ENCODE measurements at regions not wholly inside any gene's neighbourhood (a gene's known extent, or its start where the extent isn't known, plus 50 kb on each side); places are given as distances from the start of the nearest gene placed in this dataset.

DNA sequence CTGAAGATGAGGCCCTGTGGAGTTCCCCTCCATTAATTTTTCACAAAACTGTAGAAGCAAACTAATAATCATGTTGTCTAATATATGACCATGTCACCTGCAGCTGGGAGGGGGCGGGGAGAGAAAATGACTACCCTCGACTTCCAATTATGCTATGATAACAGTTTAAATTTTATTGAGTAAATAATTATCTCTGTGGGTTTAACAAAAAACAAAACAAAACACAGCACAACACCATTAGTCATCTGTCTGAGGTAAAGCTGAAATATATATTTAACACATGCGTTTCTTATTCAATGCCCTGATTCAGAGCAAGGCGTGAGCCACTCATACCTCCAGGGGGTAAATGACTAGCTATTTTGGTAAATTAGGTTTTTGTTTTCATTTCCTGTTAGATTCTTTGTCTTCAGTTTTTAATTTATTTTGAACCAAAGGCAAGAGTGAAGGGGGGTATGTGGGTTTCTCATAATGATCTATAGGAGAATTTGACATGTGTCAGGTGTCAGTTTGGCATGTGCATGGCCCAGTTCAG is 77.4 kb upstream of the ZCCHC2 start:
- TF ChIP-seq, protein P1, sequence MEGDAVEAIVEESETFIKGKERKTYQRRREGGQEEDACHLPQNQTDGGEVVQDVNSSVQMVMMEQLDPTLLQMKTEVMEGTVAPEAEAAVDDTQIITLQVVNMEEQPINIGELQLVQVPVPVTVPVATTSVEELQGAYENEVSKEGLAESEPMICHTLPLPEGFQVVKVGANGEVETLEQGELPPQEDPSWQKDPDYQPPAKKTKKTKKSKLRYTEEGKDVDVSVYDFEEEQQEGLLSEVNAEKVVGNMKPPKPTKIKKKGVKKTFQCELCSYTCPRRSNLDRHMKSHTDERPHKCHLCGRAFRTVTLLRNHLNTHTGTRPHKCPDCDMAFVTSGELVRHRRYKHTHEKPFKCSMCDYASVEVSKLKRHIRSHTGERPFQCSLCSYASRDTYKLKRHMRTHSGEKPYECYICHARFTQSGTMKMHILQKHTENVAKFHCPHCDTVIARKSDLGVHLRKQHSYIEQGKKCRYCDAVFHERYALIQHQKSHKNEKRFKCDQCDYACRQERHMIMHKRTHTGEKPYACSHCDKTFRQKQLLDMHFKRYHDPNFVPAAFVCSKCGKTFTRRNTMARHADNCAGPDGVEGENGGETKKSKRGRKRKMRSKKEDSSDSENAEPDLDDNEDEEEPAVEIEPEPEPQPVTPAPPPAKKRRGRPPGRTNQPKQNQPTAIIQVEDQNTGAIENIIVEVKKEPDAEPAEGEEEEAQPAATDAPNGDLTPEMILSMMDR (IDR thresholded peaks at IDR 0.05; ENCODE audit: control extremely low read depth in 1 of 3, insufficient read depth in 1 of 3, low read depth in 1 of 3, low read length in 3 of 3): no peak
- TF ChIP-seq POLR2AphosphoS5 (IDR thresholded peaks at IDR 0.05; ENCODE audit: low read depth, low read length): no peak
- TF ChIP-seq, protein P2, sequence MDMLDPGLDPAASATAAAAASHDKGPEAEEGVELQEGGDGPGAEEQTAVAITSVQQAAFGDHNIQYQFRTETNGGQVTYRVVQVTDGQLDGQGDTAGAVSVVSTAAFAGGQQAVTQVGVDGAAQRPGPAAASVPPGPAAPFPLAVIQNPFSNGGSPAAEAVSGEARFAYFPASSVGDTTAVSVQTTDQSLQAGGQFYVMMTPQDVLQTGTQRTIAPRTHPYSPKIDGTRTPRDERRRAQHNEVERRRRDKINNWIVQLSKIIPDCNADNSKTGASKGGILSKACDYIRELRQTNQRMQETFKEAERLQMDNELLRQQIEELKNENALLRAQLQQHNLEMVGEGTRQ (IDR thresholded peaks at IDR 0.05; ENCODE audit: low read length): no peak
- TF ChIP-seq RBBP5 (IDR thresholded peaks at IDR 0.05; ENCODE audit: borderline replicate concordance, low read depth, low read length): no peak
- no peak for TF ChIP-seq SP1 (IDR thresholded peaks at IDR 0.05; ENCODE audit: low read depth, low read length)
- no peak for TF ChIP-seq CBX5 (IDR thresholded peaks at IDR 0.05; ENCODE audit: low read depth, low read length)
- no peak for TF ChIP-seq POLR2A (IDR thresholded peaks at IDR 0.05; ENCODE audit: control extremely low read depth in 1 of 2, low read depth in 2 of 2, low read length in 2 of 2)
- no peak for TF ChIP-seq RNF2 (IDR thresholded peaks at IDR 0.05; ENCODE audit: borderline replicate concordance, low read depth, low read length, missing control alignments, poor library complexity, severe bottlenecking)
